Nephron progenitor cell (in vitro differentiated cells): ENCODE measurements at regions not wholly inside any gene's neighbourhood (a gene's known extent, or its start where the extent isn't known, plus 50 kb on each side); places are given as distances from the start of the nearest gene placed in this dataset.

Experiments used
- DNase-seq: peaks from one replicate; pipeline ENCODE4 v3.0.0; 2021
- H3K27ac Mint-ChIP-seq: 2 replicates; pipeline ENCODE4 v1.8.0; 2021; ENCODE audit warnings: mild to moderate bottlenecking, moderate library complexity, mixed read lengths
- H3K27me3 Mint-ChIP-seq: 2 replicates; pipeline ENCODE4 v1.8.0; 2021; ENCODE audit warnings: mild to moderate bottlenecking, low read depth, mixed read lengths; ENCODE audit not compliant: poor library complexity
- H3K36me3 Mint-ChIP-seq: 2 replicates; pipeline ENCODE4 v1.8.0; 2021; ENCODE audit warnings: low read depth, mixed read lengths
- H3K4me1 Mint-ChIP-seq: 2 replicates; pipeline ENCODE4 v1.8.0; 2021; ENCODE audit warnings: mixed read lengths
- H3K4me3 Mint-ChIP-seq: 2 replicates; pipeline ENCODE4 v1.8.0; 2021; ENCODE audit warnings: mild to moderate bottlenecking, moderate library complexity, mixed read lengths
- H3K9me3 Mint-ChIP-seq: 2 replicates; pipeline ENCODE4 v1.8.0; 2021; ENCODE audit warnings: mild to moderate bottlenecking, moderate library complexity, mixed read lengths
- CTCF ChIP-seq: fragments of 200-600 bp; sonication (generic); IDR thresholded peaks from 2 replicates; pipeline ENCODE4 v1.5.0; 2021; ENCODE audit warnings: antibody characterized with exemption

DNA sequence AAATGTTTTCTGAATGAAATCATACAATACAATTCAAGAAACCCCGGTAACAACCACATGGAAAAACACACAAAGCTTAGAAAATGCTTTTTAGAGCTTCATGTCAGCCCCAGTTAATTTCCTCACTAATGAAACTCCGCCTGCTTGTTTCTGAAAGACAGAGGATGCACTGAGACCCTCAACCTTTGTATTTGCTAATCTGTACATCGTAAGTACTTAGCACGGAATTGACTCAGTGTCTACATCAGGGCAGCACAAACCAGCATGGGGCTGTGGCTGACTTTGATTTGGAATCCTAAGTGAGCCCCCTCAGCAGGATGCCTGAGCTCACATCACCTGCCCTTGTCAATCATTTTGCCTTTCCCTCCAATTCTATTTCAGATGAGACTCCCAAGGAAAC lies 499.1 kb upstream of the MPDZ start:
- H3K4me3 Mint-ChIP-seq: no peak overlapping the region
- H3K9me3 Mint-ChIP-seq: no peaks in the 10 kb centered on the region
- no peaks in the 10 kb centered on the region for H3K27me3 Mint-ChIP-seq
- DNase-seq: no peak
- no peaks in the 10 kb centered on the region for H3K36me3 Mint-ChIP-seq
- TF ChIP-seq CTCF: no peak
- no peak overlapping the region for H3K27ac Mint-ChIP-seq
- peaks cover 4% of the 10 kb centered on the region for H3K4me1 Mint-ChIP-seq

DNA sequence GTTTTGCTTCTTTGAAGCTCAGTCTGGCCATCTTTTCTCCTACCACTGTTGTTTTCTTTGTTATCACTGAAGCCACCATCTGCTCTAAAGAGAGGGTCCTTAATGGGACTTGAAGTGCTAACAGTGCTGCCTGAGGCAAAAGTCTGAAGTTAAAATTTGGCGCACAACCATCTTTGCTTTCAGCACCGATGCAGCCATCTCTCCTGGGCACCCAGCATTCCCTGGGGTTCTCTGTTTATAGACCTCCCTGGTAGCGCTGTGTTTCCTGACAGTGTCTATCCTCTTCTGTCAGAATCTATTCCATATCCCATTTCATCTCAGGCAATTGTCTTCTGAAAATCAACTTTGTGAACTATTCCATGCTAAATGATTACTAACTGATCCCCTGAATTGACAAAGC lies 491.5 kb upstream of the MPDZ start:
- no peaks in the 10 kb centered on the region for H3K9me3 Mint-ChIP-seq
- DNase-seq: no peak
- no peak overlapping the region for H3K27ac Mint-ChIP-seq
- H3K4me3 Mint-ChIP-seq: no peak overlapping the region
- no peaks in the 10 kb centered on the region for H3K36me3 Mint-ChIP-seq
- TF ChIP-seq CTCF: no peak
- peaks cover 3% of the 10 kb centered on the region for H3K27me3 Mint-ChIP-seq
- H3K4me1 Mint-ChIP-seq: no peaks in the 10 kb centered on the region

DNA sequence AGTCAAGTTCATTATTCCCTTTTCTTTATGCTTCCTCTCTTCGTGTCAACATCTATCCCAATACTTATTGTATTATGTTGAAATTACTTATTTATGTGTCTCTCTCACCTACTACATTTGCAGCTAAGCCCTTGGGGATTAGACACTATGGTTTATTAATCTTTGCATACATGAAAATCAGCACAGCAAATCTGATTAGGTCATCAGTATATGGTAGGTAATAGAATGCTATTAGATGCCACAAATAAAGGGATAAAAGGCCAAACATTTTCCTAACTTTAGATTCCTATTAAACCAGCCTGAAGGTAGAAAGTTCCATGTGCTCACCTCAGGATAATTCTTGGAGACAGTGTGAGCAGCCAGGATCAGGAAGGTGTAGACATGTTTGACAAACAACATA lies 490.1 kb upstream of the MPDZ start:
- Mint-ChIP-seq H3K36me3 (no peaks in the 10 kb centered on the region), H3K4me3 (no peak overlapping the region), H3K27me3 (peaks cover 6% of the 10 kb centered on the region), H3K4me1 (no peaks in the 10 kb centered on the region), H3K27ac (no peak overlapping the region), H3K9me3 (no peaks in the 10 kb centered on the region)
- no peak for DNase-seq
- TF ChIP-seq CTCF: no peak

GRCh38 chr9:13769006-13769405 lies 489.5 kb upstream of the MPDZ start:
- no peaks in the 10 kb centered on the region for H3K9me3 Mint-ChIP-seq
- no peak for DNase-seq
- no peak overlapping the region for H3K4me3 Mint-ChIP-seq
- H3K27ac Mint-ChIP-seq: no peak overlapping the region
- H3K27me3 Mint-ChIP-seq: peaks cover 6% of the 10 kb centered on the region
- no peaks in the 10 kb centered on the region for H3K4me1 Mint-ChIP-seq
- no peak for TF ChIP-seq CTCF
- no peaks in the 10 kb centered on the region for H3K36me3 Mint-ChIP-seq

DNA sequence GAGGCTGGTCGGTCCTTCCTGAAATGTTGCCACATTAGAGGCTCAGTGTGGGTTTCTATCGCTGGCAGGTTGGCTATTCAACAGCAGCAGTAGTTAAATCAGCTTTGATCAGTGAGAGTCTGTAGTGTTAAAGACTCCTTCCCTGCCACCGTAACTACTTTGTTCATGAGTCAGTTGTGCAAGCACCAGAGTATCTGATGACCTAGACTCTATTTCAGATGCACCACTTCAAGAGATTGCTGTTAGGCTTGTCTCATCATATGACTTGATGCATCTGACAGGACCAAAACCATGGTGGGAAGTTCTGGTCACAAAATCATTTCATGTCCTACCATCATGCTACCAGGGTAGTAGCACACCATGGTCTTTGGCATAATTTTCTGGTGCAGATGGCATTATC lies 482.7 kb upstream of the MPDZ start:
- Mint-ChIP-seq H3K36me3 (no peaks in the 10 kb centered on the region), H3K27me3 (peaks cover 6% of the 10 kb centered on the region), H3K9me3 (no peaks in the 10 kb centered on the region), H3K4me1 (peaks cover 14% of the 10 kb centered on the region), H3K27ac (no peak overlapping the region), H3K4me3 (no peak overlapping the region)
- TF ChIP-seq CTCF: no peak
- DNase-seq: no peak

DNA sequence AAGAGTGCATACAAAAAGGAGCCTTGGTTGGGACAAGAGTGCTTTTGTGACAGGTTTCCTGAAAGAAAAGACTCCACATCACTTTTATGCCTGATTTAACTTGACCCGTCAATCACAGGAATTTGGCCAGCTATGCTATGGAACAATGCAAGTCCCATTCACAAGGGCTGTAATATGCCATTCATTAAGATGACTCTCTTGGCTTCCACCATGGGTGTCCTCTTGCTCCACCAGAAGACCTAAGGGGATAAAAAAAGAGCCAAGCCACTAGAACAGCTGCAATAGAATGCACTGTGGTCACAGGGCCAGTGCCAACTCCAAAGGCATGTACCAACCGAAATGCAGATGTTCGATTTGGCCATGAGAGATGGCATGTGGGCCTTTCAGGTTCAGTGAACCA lies 480.1 kb upstream of the MPDZ start:
- no peak for TF ChIP-seq CTCF
- H3K4me1 Mint-ChIP-seq: peaks cover 28% of the 10 kb centered on the region
- no peak for DNase-seq
- H3K36me3 Mint-ChIP-seq: no peaks in the 10 kb centered on the region
- no peak overlapping the region for H3K27ac Mint-ChIP-seq
- H3K27me3 Mint-ChIP-seq: peaks cover 3% of the 10 kb centered on the region
- no peak overlapping the region for H3K4me3 Mint-ChIP-seq
- no peaks in the 10 kb centered on the region for H3K9me3 Mint-ChIP-seq
